CD14-positive monocyte (primary cell): ENCODE measurements at regions not wholly inside any gene's neighbourhood (a gene's known extent, or its start where the extent isn't known, plus 50 kb on each side); places are given as distances from the start of the nearest gene placed in this dataset.

Experiments used
- DNase-seq, 3 donors: peaks; one replicate each; pipeline ENCODE4 v3.0.0-alpha.2; 2011 to 2022
- H2AFZ ChIP-seq: 2 replicates; pipeline ENCODE4 v1.6.0; 2012; ENCODE audit warnings: mild to moderate bottlenecking, low read depth, low read length, inconsistent platforms; ENCODE audit not compliant: insufficient read depth, poor library complexity, severe bottlenecking
- H3K27ac ChIP-seq, 2 donors: 1 replicate in 1 of 2; 2 replicates in 1 of 2; pipeline ENCODE4 v1.5.1; 2012 to 2013; ENCODE audit warnings: low read length in 2 of 2, control low read depth in 1 of 2, inconsistent platforms in 1 of 2, low read depth in 1 of 2, mild to moderate bottlenecking in 1 of 2
- H3K27me3 ChIP-seq, 2 donors: one replicate each; pipeline versions ENCODE4 v1.6.0 to v1.6.1; 2011 to 2013; ENCODE audit warnings: low read length in 2 of 2; ENCODE audit not compliant: control insufficient read depth in 2 of 2, insufficient read depth in 2 of 2
- H3K36me3 ChIP-seq, 2 donors: replicated peaks in 1 of 2; 1 replicate in 1 of 2; 2 replicates in 1 of 2; pipeline versions ENCODE4 v1.5.1 to v1.6.1; 2012 to 2013; ENCODE audit warnings: low read length in 2 of 2, control low read depth in 1 of 2, inconsistent platforms in 1 of 2, mild to moderate bottlenecking in 1 of 2; ENCODE audit not compliant: insufficient read depth in 2 of 2, control insufficient read depth in 1 of 2
- H3K4me1 ChIP-seq, 2 donors: 1 replicate in 1 of 2; 2 replicates in 1 of 2; pipeline versions ENCODE4 v1.5.1 to v1.6.1; 2012 to 2013; ENCODE audit warnings: low read length in 2 of 2, control low read depth in 1 of 2, inconsistent platforms in 1 of 2, mild to moderate bottlenecking in 1 of 2, moderate library complexity in 1 of 2; ENCODE audit not compliant: insufficient read depth in 2 of 2, control insufficient read depth in 1 of 2
- H3K4me2 ChIP-seq: replicated peaks from 2 replicates; pipeline ENCODE3; 2012; ENCODE audit warnings: low read length, moderate library complexity, mild to moderate bottlenecking; ENCODE audit not compliant: poor library complexity, severe bottlenecking; ENCODE audit errors: extremely low read depth
- H3K4me3 ChIP-seq, 3 experiments: fragments of 200-600 bp in 1 of 3; sonication (generic) in 1 of 3; replicated peaks in 1 of 3; 1 replicate in 2 of 3; 2 replicates in 1 of 3; pipeline ENCODE4 v1.5.1; 2011 to 2013; ENCODE audit warnings: low read length in 3 of 3, mild to moderate bottlenecking in 3 of 3, control low read depth in 2 of 3, low read depth in 2 of 3, inconsistent platforms in 1 of 3, moderate library complexity in 1 of 3
- H3K79me2 ChIP-seq: 2 replicates; pipeline ENCODE4 v1.6.0; 2012; ENCODE audit warnings: mild to moderate bottlenecking, control low read depth, inconsistent platforms, low read length, moderate library complexity; ENCODE audit not compliant: insufficient read depth
- H3K9ac ChIP-seq: 2 replicates; pipeline ENCODE4 v1.6.0; 2017; ENCODE audit warnings: low read length, mild to moderate bottlenecking; ENCODE audit not compliant: insufficient read depth, poor library complexity, severe bottlenecking
- H3K9me3 ChIP-seq, 2 donors: replicated peaks in 1 of 2; 1 replicate in 1 of 2; 2 replicates in 1 of 2; pipeline versions ENCODE4 v1.5.1 to v1.6.1; 2012 to 2013; ENCODE audit warnings: low read length in 2 of 2, control low read depth in 1 of 2; ENCODE audit not compliant: control insufficient read depth in 1 of 2, insufficient read depth in 1 of 2
- H4K20me1 ChIP-seq: 2 replicates; pipeline ENCODE4 v1.6.0; 2012; ENCODE audit warnings: mild to moderate bottlenecking, low read length, control low read depth, moderate library complexity; ENCODE audit not compliant: insufficient read depth
- H3K27ac Mint-ChIP-seq, 7 donors: one replicate each; pipeline ENCODE4 v1.8.0; 2020; ENCODE audit warnings: mild to moderate bottlenecking in 7 of 7, mixed read lengths in 7 of 7, moderate library complexity in 6 of 7, inconsistent platforms in 2 of 7
- H3K27me3 Mint-ChIP-seq, 3 donors: one replicate each; pipeline ENCODE4 v1.8.0; 2021 to 2022; ENCODE audit warnings: low read depth in 3 of 3, mild to moderate bottlenecking in 3 of 3, mixed read lengths in 3 of 3, moderate library complexity in 3 of 3, inconsistent platforms in 1 of 3
- H3K36me3 Mint-ChIP-seq, 2 donors: one replicate each; pipeline ENCODE4 v1.8.0; 2020; ENCODE audit warnings: mixed read lengths in 2 of 2, inconsistent platforms in 1 of 2, mild to moderate bottlenecking in 1 of 2
- H3K4me1 Mint-ChIP-seq: one replicate; pipeline ENCODE4 v1.8.0; 2020; ENCODE audit warnings: mild to moderate bottlenecking, mixed read lengths
- H3K4me3 Mint-ChIP-seq, 2 donors: one replicate each; pipeline ENCODE4 v1.8.0; 2020; ENCODE audit warnings: mild to moderate bottlenecking in 2 of 2, mixed read lengths in 2 of 2, moderate library complexity in 1 of 2
- H3K9me3 Mint-ChIP-seq, 7 donors: one replicate each; pipeline ENCODE4 v1.8.0; 2020 to 2022; ENCODE audit warnings: mixed read lengths in 7 of 7, mild to moderate bottlenecking in 6 of 7, moderate library complexity in 6 of 7, inconsistent platforms in 2 of 7
- CTCF ChIP-seq: fragments of 200-600 bp; IDR thresholded peaks from one replicate; pipeline ENCODE4 v1.8.0; 2022; ENCODE audit warnings: antibody characterized with exemption, mild to moderate bottlenecking
- WGBS: methylation state at CpG from one replicate; pipeline ENCODE4 v1.1.5; 2013; ENCODE audit warnings: missing lambda C conversion rate; ENCODE audit not compliant: insufficient coverage; 5-methylcytosine and 5-hydroxymethylcytosine counted together
- intact Hi-C, 2 donors: fragments of 100-400 bp; cut with micrococcal nuclease; formaldehyde crosslinking; loops; one replicate each; pipeline versions ENCODE4 v1.15.0 to v1.15.1; 2023

- Histone ChIP-seq H3K9ac (no peak overlapping the region), H3K4me1 (no peaks in the 10 kb centered on the region), H3K36me3 (no peaks in the 10 kb centered on the region), H2AFZ (no peak overlapping the region), H3K79me2 (no peaks in the 10 kb centered on the region), H3K4me2 (no peak overlapping the region), H3K9me3 (no peaks in the 10 kb centered on the region), H3K27ac (no peak overlapping the region), H3K27me3 (no peaks in the 10 kb centered on the region), H4K20me1 (no peaks in the 10 kb centered on the region), H3K4me3 (no peak overlapping the region)
- Mint-ChIP-seq H3K27me3 (peaks cover 0 to 2% (median 0%) of the 10 kb centered on the region in 3 donors), H3K4me1 (no peaks in the 10 kb centered on the region), H3K4me3 (no peak overlapping the region), H3K27ac (no peak overlapping the region), H3K36me3 (no peaks in the 10 kb centered on the region), H3K9me3 (peaks cover 0 to 3% (median 0%) of the 10 kb centered on the region in 7 donors)
- DNase-seq, result no peak
- WGBS, result 16% methylated on average over 5 of the region's 5 CpGs
- TF ChIP-seq CTCF, result no peak
- intact Hi-C loops, result no loop called here
Measured at GRCh38 chr15:34665498-34666116, 82.2 kb upstream of the GOLGA8B start.

- no peaks in the 10 kb centered on the region for H3K27me3 ChIP-seq
- no peak overlapping the region for H3K4me3 ChIP-seq
- H3K4me1 Mint-ChIP-seq, result no peaks in the 10 kb centered on the region
- H2AFZ ChIP-seq, result no peak overlapping the region
- no peaks in the 10 kb centered on the region for H3K4me1 ChIP-seq
- no peaks in the 10 kb centered on the region for H3K36me3 Mint-ChIP-seq
- no peaks in the 10 kb centered on the region for H4K20me1 ChIP-seq
- H3K27ac ChIP-seq, result no peak overlapping the region
- WGBS, result no CpG with 5 or more reads among the region's 1 CpG
- no peak overlapping the region for H3K27ac Mint-ChIP-seq
- H3K27me3 Mint-ChIP-seq, result peaks cover 0 to 2% (median 0%) of the 10 kb centered on the region in 3 donors
- no peak overlapping the region for H3K9ac ChIP-seq
- intact Hi-C loops, result no loop called here
- no peak overlapping the region for H3K4me2 ChIP-seq
- no peaks in the 10 kb centered on the region for H3K36me3 ChIP-seq
- TF ChIP-seq CTCF, result no peak
- H3K79me2 ChIP-seq, result no peaks in the 10 kb centered on the region
- peaks cover 0 to 5% (median 0%) of the 10 kb centered on the region in 7 donors for H3K9me3 Mint-ChIP-seq
- no peaks in the 10 kb centered on the region for H3K9me3 ChIP-seq
- DNase-seq, result no peak
- no peak overlapping the region for H3K4me3 Mint-ChIP-seq
Measured at GRCh38 chr15:34664418-34664817, 81.0 kb upstream of the GOLGA8B start.
